Activated T-cell treated with anti-CD3 and anti-CD28 coated beads, Interleukin-2, amount 50 U/mL, for 4 hours (primary cell): ENCODE measurements at regions not wholly inside any gene's neighbourhood (a gene's known extent, or its start where the extent isn't known, plus 50 kb on each side); places are given as distances from the start of the nearest gene placed in this dataset.
"Not testable (repeated sequence)": the region's sequence is repeated elsewhere in the genome, so short reads cannot be mapped to it uniquely, and the experiment has no call there.

Source experiments
- ATAC-seq, 2 donors: fragments of 200-7000 bp; cut with Tn5 transposase; one replicate each; pipeline ENCODE4 v1.10.0; 2021
- DNase-seq: peaks from one replicate; pipeline ENCODE4 v3.0.0-alpha.2; 2020
- H3K27me3 Mint-ChIP-seq: one replicate; pipeline ENCODE4 v1.8.0; 2021; ENCODE audit warnings: low read depth, mixed read lengths
- H3K36me3 Mint-ChIP-seq: one replicate; pipeline ENCODE4 v1.8.0; 2022; ENCODE audit warnings: mixed read lengths; ENCODE audit not compliant: insufficient read depth
- H3K4me1 Mint-ChIP-seq: one replicate; pipeline ENCODE4 v1.8.0; 2021; ENCODE audit warnings: low read depth, mixed read lengths
- H3K4me3 Mint-ChIP-seq: one replicate; pipeline ENCODE4 v1.8.0; 2021; ENCODE audit warnings: mild to moderate bottlenecking, moderate library complexity, mixed read lengths
- H3K9me3 Mint-ChIP-seq: one replicate; pipeline ENCODE4 v1.8.0; 2021; ENCODE audit warnings: mixed read lengths

- no peak for ATAC-seq
- H3K27me3 Mint-ChIP-seq, result peaks cover 3% of the 10 kb centered on the region
- H3K36me3 Mint-ChIP-seq, result no peaks in the 10 kb centered on the region
- no peak overlapping the region for H3K4me3 Mint-ChIP-seq
- H3K4me1 Mint-ChIP-seq, result no peaks in the 10 kb centered on the region
- no peak for DNase-seq
- H3K9me3 Mint-ChIP-seq, result no peaks in the 10 kb centered on the region
Measured at GRCh38 chr3:157586293-157586692, 83.1 kb upstream of the VEPH1 start.

DNA sequence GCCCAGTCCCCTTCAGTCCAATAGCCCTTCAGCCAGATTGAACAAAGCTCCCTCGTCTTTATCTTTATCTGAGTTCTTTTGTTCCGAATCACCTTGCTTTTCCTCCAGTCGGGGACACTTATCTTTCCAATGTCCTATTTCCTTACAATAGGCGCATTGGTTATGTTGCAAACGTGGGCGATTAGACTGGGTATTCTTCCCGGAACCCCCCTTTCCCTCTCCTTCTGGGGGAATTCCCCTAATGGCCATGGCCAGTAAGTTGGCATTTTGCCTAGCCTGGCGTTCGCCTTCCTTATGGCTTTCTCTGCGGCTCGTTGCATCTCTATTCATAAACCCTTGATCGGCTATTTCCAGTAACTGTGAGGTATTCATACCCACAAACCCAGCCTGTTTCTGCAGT, 82.2 kb upstream of the VEPH1 start:
- Mint-ChIP-seq H3K4me3 (no peak overlapping the region), H3K9me3 (no peaks in the 10 kb centered on the region), H3K27me3 (peaks cover 3% of the 10 kb centered on the region), H3K4me1 (no peaks in the 10 kb centered on the region), H3K36me3 (no peaks in the 10 kb centered on the region)
- no peak for ATAC-seq
- no peak for DNase-seq

- no peaks in the 10 kb centered on the region for H3K4me1 Mint-ChIP-seq
- H3K27me3 Mint-ChIP-seq, result peaks cover 3% of the 10 kb centered on the region
- H3K36me3 Mint-ChIP-seq, result no peaks in the 10 kb centered on the region
- no peak for ATAC-seq
- H3K4me3 Mint-ChIP-seq, result no peak overlapping the region
- H3K9me3 Mint-ChIP-seq, result no peaks in the 10 kb centered on the region
- DNase-seq, result no peak
Measured at GRCh38 chr3:157582637-157582973, 79.4 kb upstream of the VEPH1 start.

DNA sequence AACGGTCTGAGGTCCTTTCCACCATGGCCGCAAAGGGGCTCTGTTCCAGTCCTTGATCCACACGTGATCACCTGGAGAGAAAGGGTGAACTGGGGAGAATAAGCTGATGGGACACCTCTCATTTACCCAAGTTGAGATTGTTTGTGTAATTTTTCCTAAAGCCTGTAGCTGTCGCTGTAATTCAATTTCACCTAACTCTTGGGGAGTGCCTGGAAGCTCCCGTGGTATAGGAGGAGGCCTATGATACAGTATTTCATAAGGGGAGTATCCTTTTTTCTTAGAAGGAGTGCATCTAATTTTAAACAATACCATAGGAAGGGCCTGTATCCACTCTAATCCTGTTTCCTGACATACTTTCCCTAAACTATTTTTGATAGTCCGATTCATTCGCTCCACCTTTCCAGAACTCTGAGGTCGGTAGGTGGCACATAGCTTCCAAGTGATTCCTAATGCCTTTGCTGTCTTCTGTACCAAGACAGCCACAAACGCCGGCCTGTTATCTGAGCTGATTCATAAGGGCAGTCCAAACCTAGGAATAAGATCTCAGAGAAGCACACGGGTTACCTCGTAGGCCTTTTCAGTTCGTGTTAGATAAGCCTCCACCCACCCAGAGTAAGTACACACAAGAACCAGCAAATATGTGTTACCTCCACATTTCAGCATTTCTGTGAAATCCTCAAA, 78.9 kb upstream of the VEPH1 start:
- not testable (repeated sequence) for DNase-seq, ATAC-seq, H3K9me3 Mint-ChIP-seq, H3K4me1 Mint-ChIP-seq, H3K4me3 Mint-ChIP-seq, H3K36me3 Mint-ChIP-seq, H3K27me3 Mint-ChIP-seq

- DNase-seq, result no peak
- Mint-ChIP-seq H3K36me3 (no peaks in the 10 kb centered on the region), H3K4me1 (no peaks in the 10 kb centered on the region), H3K27me3 (no peaks in the 10 kb centered on the region), H3K9me3 (no peaks in the 10 kb centered on the region), H3K4me3 (no peak overlapping the region)
- no peak for ATAC-seq
Measured at GRCh38 chr3:157581371-157581770, 78.2 kb upstream of the VEPH1 start.

GRCh38 chr3:157578181-157578580, 75.0 kb upstream of the VEPH1 start:
- no peak for DNase-seq
- H3K36me3 Mint-ChIP-seq, result no peaks in the 10 kb centered on the region
- no peak for ATAC-seq
- no peaks in the 10 kb centered on the region for H3K9me3 Mint-ChIP-seq
- peaks cover 3% of the 10 kb centered on the region for H3K27me3 Mint-ChIP-seq
- H3K4me3 Mint-ChIP-seq, result no peak overlapping the region
- no peaks in the 10 kb centered on the region for H3K4me1 Mint-ChIP-seq

GRCh38 chr3:157574531-157574930, 71.3 kb upstream of the VEPH1 start:
- Mint-ChIP-seq H3K4me3 (no peak overlapping the region), H3K27me3 (peaks cover 12% of the 10 kb centered on the region), H3K36me3 (no peaks in the 10 kb centered on the region), H3K4me1 (no peaks in the 10 kb centered on the region), H3K9me3 (no peaks in the 10 kb centered on the region)
- no peak for ATAC-seq
- DNase-seq, result no peak

GRCh38 chr3:157573780-157574378, 70.7 kb upstream of the VEPH1 start:
- ATAC-seq (no peak), DNase-seq (no peak)
- Mint-ChIP-seq H3K4me1 (no peaks in the 10 kb centered on the region), H3K4me3 (no peak overlapping the region), H3K36me3 (no peaks in the 10 kb centered on the region), H3K9me3 (no peaks in the 10 kb centered on the region), H3K27me3 (peaks cover 12% of the 10 kb centered on the region)

GRCh38 chr3:157573281-157573680, 70.1 kb upstream of the VEPH1 start:
- no peaks in the 10 kb centered on the region for H3K4me1 Mint-ChIP-seq
- ATAC-seq (no peak), DNase-seq (no peak)
- H3K27me3 Mint-ChIP-seq, result peaks cover 12% of the 10 kb centered on the region
- no peaks in the 10 kb centered on the region for H3K9me3 Mint-ChIP-seq
- no peak overlapping the region for H3K4me3 Mint-ChIP-seq
- H3K36me3 Mint-ChIP-seq, result no peaks in the 10 kb centered on the region

GRCh38 chr3:157572559-157573270, 69.5 kb upstream of the VEPH1 start:
- Mint-ChIP-seq H3K27me3 (peaks cover 12% of the 10 kb centered on the region), H3K36me3 (no peaks in the 10 kb centered on the region), H3K4me3 (no peak overlapping the region), H3K9me3 (no peaks in the 10 kb centered on the region), H3K4me1 (no peaks in the 10 kb centered on the region)
- DNase-seq, result no peak
- no peak for ATAC-seq

- Mint-ChIP-seq H3K4me3 (no peak overlapping the region), H3K36me3 (no peaks in the 10 kb centered on the region), H3K9me3 (no peaks in the 10 kb centered on the region), H3K4me1 (no peaks in the 10 kb centered on the region), H3K27me3 (peaks cover 7% of the 10 kb centered on the region)
- DNase-seq (no peak), ATAC-seq (no peak)
Measured at GRCh38 chr3:157566596-157566995, 63.4 kb upstream of the VEPH1 start.

DNA sequence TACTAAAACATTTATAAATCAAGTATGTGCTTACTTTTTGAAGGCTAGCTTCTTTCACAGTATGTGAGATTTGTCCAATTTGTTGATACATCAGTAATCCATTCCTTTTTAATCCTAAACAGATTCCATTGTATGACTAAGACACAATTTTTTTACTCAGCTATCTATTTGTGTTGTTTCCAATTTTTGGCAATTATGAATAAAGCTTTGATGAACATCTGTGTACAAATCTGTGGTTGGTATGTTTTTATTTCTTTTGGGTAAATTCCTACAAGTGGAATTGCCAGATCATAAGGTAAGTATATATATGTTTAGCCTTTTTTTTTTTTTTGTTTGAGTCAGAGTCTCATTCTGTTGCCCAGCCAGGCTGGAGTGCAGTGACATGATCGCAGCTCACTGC, 56.2 kb upstream of the VEPH1 start:
- no peak for DNase-seq
- peaks cover 4% of the 10 kb centered on the region for H3K27me3 Mint-ChIP-seq
- H3K36me3 Mint-ChIP-seq, result no peaks in the 10 kb centered on the region
- no peaks in the 10 kb centered on the region for H3K9me3 Mint-ChIP-seq
- H3K4me3 Mint-ChIP-seq, result no peak overlapping the region
- H3K4me1 Mint-ChIP-seq, result no peaks in the 10 kb centered on the region
- ATAC-seq, result no peak
